Liver (tissue), 7 donors: ENCODE measurements at regions not wholly inside any gene's neighbourhood (a gene's known extent, or its start where the extent isn't known, plus 50 kb on each side); places are given as distances from the start of the nearest gene placed in this dataset.

Experiments used
- DNase-seq: peaks from one replicate; pipeline ENCODE4 v3.0.0-alpha.2; 2017; ENCODE audit warnings: low spot score
- H3K27ac ChIP-seq, 2 donors: one replicate each; pipeline ENCODE4 v1.7.0; 2013; ENCODE audit warnings: inconsistent platforms in 2 of 2, low read length in 2 of 2, control low read depth in 1 of 2, low read depth in 1 of 2, mild to moderate bottlenecking in 1 of 2
- H3K27me3 ChIP-seq, 4 donors: one replicate each; pipeline versions ENCODE4 v1.6.1 to v1.7.0; 2013; ENCODE audit warnings: low read length in 3 of 4, inconsistent platforms in 1 of 4, mild to moderate bottlenecking in 1 of 4, moderate library complexity in 1 of 4; ENCODE audit not compliant: control insufficient read depth in 4 of 4, insufficient read depth in 4 of 4
- H3K36me3 ChIP-seq, 4 donors: one replicate each; pipeline versions ENCODE4 v1.6.1 to v1.7.0; 2013; ENCODE audit warnings: low read length in 3 of 4, mild to moderate bottlenecking in 3 of 4, low read depth in 1 of 4, moderate library complexity in 1 of 4; ENCODE audit not compliant: control insufficient read depth in 4 of 4, insufficient read depth in 3 of 4
- H3K4me1 ChIP-seq, 4 donors: one replicate each; pipeline versions ENCODE4 v1.6.1 to v1.7.0; 2013; ENCODE audit warnings: low read length in 3 of 4, mild to moderate bottlenecking in 3 of 4, moderate library complexity in 1 of 4; ENCODE audit not compliant: control insufficient read depth in 4 of 4, insufficient read depth in 4 of 4
- H3K4me3 ChIP-seq, 3 donors: one replicate each; pipeline versions ENCODE4 v1.6.1 to v1.7.0; 2013; ENCODE audit warnings: low read length in 3 of 3, control low read depth in 1 of 3, low read depth in 1 of 3, mild to moderate bottlenecking in 1 of 3
- H3K9ac ChIP-seq, 2 donors: one replicate each; pipeline ENCODE4 v1.7.0; 2013; ENCODE audit warnings: low read length in 2 of 2, mild to moderate bottlenecking in 2 of 2, moderate library complexity in 2 of 2, control low read depth in 1 of 2, low read depth in 1 of 2
- H3K9me3 ChIP-seq, 4 donors: one replicate each; pipeline versions ENCODE4 v1.6.1 to v1.7.0; 2013; ENCODE audit warnings: low read length in 3 of 4; ENCODE audit not compliant: control insufficient read depth in 4 of 4
- EGR1 ChIP-seq, 2 donors: IDR thresholded peaks; 2 replicates each; pipeline ENCODE4 v1.6.1; 2016 to 2018; ENCODE audit warnings: antibody characterized with exemption in 2 of 2, low read depth in 2 of 2
- FOXA1 ChIP-seq: IDR thresholded peaks from 2 replicates; pipeline ENCODE4 v1.6.1; 2016; ENCODE audit warnings: antibody characterized with exemption
- FOXA2 ChIP-seq: IDR thresholded peaks from 2 replicates; pipeline ENCODE4 v1.6.1; 2016; ENCODE audit warnings: antibody characterized with exemption
- GABPA ChIP-seq, 2 donors: IDR thresholded peaks in 1 of 2; conservative IDR thresholded peaks in 1 of 2; 2 replicates each; pipeline ENCODE4 v1.6.1; 2016; ENCODE audit warnings: antibody characterized with exemption in 2 of 2, mild to moderate bottlenecking in 1 of 2, moderate library complexity in 1 of 2
- JUND ChIP-seq, 2 donors: IDR thresholded peaks; 2 replicates each; pipeline ENCODE4 v1.6.1; 2016; ENCODE audit warnings: antibody characterized with exemption in 2 of 2
- NR2F2 ChIP-seq: IDR thresholded peaks from 2 replicates; pipeline ENCODE4 v1.6.1; 2016; ENCODE audit warnings: antibody characterized with exemption
- REST ChIP-seq: IDR thresholded peaks from 2 replicates; pipeline ENCODE4 v1.6.1; 2016; ENCODE audit warnings: antibody characterized with exemption, mild to moderate bottlenecking
- RXRA ChIP-seq, 2 donors: IDR thresholded peaks; 2 replicates each; pipeline ENCODE4 v1.6.1; 2017 to 2018; ENCODE audit warnings: antibody characterized with exemption in 2 of 2, mild to moderate bottlenecking in 1 of 2
- SP1 ChIP-seq: IDR thresholded peaks from 2 replicates; pipeline ENCODE4 v1.6.1; 2018; ENCODE audit warnings: antibody characterized with exemption, mild to moderate bottlenecking
- TAF1 ChIP-seq: conservative IDR thresholded peaks from 2 replicates; pipeline ENCODE4 v1.6.1; 2016; ENCODE audit warnings: antibody characterized with exemption, mild to moderate bottlenecking
- ZBTB33 ChIP-seq: IDR thresholded peaks from 2 replicates; pipeline ENCODE4 v1.6.1; 2016; ENCODE audit warnings: antibody characterized with exemption
- WGBS: extraction: QIAGEN DNeasy Blood & Tissue Kit; methylation state at CpG from one replicate; pipeline ENCODE4 v1.1.7; 2013; 5-methylcytosine and 5-hydroxymethylcytosine counted together
- donor health status: healthy.
- donor health status: healthy.
- donor health status: healthy.
- donor health status: healthy.

- no peak for TF ChIP-seq TAF1
- TF ChIP-seq REST: no peak
- TF ChIP-seq RXRA (IDR thresholded peaks at IDR 0.05): no peak
Observed at GRCh38 chr4:60581919-60582536, 618.1 kb upstream of the ADGRL3 start (continued).

GRCh38 chr4:60588556-60588955, 611.6 kb upstream of the ADGRL3 start:
- DNase-seq: no peak
- H3K9me3 ChIP-seq: no peaks in the 10 kb centered on the region
- TF ChIP-seq RXRA (IDR thresholded peaks at IDR 0.05) (no peak), FOXA2 (no peak), REST (no peak), FOXA1 (no peak), JUND (IDR thresholded peaks at IDR 0.05) (no peak), NR2F2 (no peak), ZBTB33 (no peak)
- no peaks in the 10 kb centered on the region for H3K4me1 ChIP-seq
- no peak overlapping the region for H3K4me3 ChIP-seq
- 68% methylated on average over 1 of the region's 1 CpG for WGBS
- no peaks in the 10 kb centered on the region for H3K36me3 ChIP-seq
- no peaks in the 10 kb centered on the region for H3K27me3 ChIP-seq
- H3K9ac ChIP-seq: no peak overlapping the region
- H3K27ac ChIP-seq: no peak overlapping the region

- 67% methylated on average over 5 of the region's 5 CpGs for WGBS
Observed at GRCh38 chr4:60589425-60589824, 610.7 kb upstream of the ADGRL3 start.

More at GRCh38 chr4:60589425-60589824, 610.7 kb upstream of the ADGRL3 start:
- H3K9ac ChIP-seq: no peak overlapping the region
- H3K36me3 ChIP-seq: no peaks in the 10 kb centered on the region
- H3K4me3 ChIP-seq: no peak overlapping the region
- no peaks in the 10 kb centered on the region for H3K4me1 ChIP-seq
- DNase-seq: no peak
- no peak overlapping the region for H3K27ac ChIP-seq
- no peak for TF ChIP-seq GABPA (IDR thresholded peaks at IDR 0.05 in 1 of 2, conservative IDR thresholded peaks at IDR 0.05 in 1 of 2)
- TF ChIP-seq EGR1 (IDR thresholded peaks at IDR 0.05; ENCODE audit: low read depth in 2 of 2): no peak
- no peak for TF ChIP-seq SP1
- no peaks in the 10 kb centered on the region for H3K9me3 ChIP-seq
- H3K27me3 ChIP-seq: no peaks in the 10 kb centered on the region
